ENCODE measurements at regions not wholly inside any gene's neighbourhood (a gene's known extent, or its start where the extent isn't known, plus 50 kb on each side); places are given as distances from the start of the nearest gene placed in this dataset.

GRCh38 chr21:25421321-25422028 lies 185.8 kb downstream of the MRPL39 start:
- peak in 3 of 4 donors; percentile 11 to 33 (median 11) for TF ChIP-seq CTCF (IDR thresholded peaks at IDR 0.05)
- no peak for TF ChIP-seq POLR2A (IDR thresholded peaks at IDR 0.05)
